HG03025 (cell line): ENCODE measurements at regions not wholly inside any gene's neighbourhood (a gene's known extent, or its start where the extent isn't known, plus 50 kb on each side); places are given as distances from the start of the nearest gene placed in this dataset.

Experiments
- ATAC-seq: cut with Tn5 transposase; IDR thresholded peaks from one replicate; pipeline ENCODE4 v1.9.1; 2021; ENCODE audit warnings: mild to moderate bottlenecking, moderate library complexity; ENCODE audit not compliant: unreplicated experiment, low FRiP score

DNA sequence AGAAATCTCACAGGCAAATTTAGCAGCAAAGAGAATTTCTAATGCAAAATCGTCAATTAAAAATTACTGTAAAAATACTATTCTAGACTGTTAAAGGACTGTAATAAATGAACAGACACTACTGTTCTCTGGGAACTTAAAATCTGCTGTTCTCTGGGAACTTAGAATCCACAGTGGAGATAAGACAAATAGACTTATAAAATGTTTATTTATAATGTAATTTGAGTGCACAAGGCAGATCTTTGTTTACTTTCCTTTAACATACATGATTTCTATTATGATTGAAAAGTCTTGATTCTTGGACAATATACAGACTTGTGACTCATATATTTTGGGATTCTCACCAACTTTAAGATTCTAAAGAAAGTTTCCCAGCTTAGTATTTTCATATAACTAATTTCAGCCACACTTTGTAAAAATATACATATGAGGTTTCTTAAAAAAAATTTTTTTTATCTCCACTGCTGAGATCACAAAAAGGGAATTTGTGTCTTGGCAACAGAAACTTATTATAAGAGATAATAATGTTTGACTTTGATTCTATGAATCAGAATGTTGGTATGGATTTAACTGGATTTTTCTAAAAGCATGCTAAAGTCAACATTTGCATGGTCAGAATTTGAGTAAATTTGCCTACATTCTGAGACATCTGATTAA, 166.3 kb upstream of the RHOBTB1 start:
- no peak for ATAC-seq

- ATAC-seq, result no peak
Measured at GRCh38 chr10:61108915-61109314, 164.9 kb upstream of the RHOBTB1 start.

DNA sequence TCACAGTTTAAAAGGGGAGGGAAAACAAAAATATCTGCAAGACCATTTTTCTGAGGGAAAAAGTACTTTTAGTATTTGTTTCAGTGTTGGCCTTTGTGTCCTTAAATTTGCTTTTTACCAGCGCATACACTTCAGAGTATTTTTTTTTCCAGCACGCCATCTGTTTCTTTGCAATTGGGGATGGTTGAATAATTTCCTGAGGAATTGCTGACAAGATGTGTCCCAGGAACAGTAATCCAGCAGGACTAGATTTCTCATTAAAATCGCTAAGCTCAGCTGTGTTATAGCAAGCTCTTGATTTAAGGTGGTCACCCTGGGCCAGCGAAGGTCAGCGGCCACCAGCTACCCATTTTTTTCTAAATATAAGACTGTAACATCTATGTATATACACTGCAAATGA, 156.9 kb upstream of the RHOBTB1 start:
- ATAC-seq, result no peak

GRCh38 chr10:61099756-61100155, 155.8 kb upstream of the RHOBTB1 start:
- no peak for ATAC-seq

DNA sequence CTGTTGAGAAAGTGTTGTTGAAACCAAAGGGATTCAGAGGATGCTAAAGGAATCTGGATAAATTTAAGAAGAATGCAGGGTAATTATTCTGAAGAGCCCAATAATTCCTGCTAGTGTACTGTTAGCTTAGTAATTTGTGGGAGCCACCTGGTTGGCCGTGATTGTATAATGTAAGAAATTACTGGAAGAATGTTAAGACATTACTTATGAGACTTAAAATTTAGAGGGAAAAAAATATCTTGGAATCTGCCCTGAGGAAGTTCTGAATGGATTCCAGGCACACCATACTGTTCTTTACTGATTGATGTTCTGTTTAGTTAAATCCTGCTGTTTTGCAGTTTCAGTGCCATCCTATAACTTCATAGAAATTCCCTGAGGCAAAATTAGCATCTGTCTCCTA, 155.0 kb upstream of the RHOBTB1 start:
- ATAC-seq, result no peak

DNA sequence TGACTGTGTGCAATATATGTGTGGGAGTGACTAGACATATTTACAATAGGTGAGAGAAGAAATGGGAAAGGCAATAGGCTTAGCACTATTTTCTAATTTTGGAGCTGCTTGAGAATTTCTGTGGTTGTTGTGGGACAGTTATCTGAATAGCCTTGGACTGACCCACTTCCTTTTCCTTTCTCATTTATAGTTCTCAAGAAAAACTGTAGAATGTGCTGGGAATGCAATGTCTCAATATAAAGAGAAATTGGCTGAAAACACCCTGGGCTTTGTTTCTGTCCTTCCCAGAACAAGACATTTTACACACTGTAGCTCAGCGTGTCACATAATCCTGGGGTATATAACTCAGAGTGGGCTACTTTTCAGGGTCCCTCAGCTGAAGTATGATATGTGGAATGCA, 153.0 kb upstream of the RHOBTB1 start:
- ATAC-seq, result no peak

GRCh38 chr10:61096056-61096455, 152.1 kb upstream of the RHOBTB1 start:
- no peak for ATAC-seq

GRCh38 chr10:61091531-61091930, 147.5 kb upstream of the RHOBTB1 start:
- no peak for ATAC-seq

DNA sequence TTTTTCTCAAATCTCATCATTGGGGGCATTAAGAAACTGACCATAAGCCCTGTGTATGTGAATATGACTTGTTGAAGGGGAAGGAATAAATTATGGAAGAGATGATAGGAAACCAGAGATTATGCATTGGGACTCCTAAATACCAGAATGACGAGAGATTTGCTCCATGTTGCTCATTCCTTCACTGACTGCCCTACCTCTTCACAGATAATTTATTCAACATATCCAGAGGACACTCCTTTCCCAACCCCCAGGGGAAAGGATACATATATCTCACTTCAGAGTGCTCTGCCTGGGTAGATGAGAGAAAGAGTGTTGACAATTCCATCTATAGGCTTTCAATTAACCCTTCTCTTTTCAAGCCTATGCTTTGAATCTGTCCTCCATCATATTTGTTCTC, 145.3 kb upstream of the RHOBTB1 start:
- no peak for ATAC-seq

DNA sequence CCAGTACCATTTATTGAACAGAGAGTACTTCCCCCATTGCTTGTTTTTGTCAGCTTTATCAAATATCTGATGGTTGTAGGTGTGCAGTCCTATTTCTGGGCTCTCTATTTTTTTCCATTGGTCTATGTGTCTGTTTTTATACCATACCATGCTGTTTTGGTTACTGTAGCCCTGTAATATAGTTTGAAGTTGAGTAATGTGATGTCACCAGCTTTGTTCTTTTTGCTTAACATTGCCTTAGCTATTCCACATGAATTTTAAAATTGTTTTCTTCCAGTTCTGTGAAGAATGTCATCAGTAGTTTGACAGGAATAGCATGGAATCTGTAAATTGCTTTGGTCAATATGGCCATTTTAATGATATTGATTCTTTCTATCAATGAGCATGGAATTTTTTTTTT, 140.5 kb upstream of the RHOBTB1 start:
- ATAC-seq, result no peak

DNA sequence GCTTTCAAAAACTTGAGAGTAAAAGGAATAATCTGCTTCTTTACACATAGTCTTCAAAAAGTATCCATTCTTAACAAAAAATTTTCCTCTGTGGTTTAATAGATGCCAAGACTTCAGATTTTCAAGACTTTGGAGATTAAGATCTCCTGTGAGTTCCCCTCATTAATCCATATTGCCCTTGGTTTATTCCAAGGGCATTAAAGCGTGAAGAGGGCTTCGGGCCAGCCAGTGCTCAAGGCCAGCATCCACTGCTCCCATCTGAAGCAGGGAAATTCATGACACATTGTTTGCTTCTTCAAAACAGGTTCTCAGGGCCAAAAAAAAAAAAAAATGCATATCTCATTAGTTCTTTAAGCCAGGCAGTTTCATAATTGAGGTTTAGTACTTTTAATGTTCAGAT, 137.3 kb upstream of the RHOBTB1 start:
- no peak for ATAC-seq

- no peak for ATAC-seq
Measured at GRCh38 chr10:61078542-61079275, 134.7 kb upstream of the RHOBTB1 start.

DNA sequence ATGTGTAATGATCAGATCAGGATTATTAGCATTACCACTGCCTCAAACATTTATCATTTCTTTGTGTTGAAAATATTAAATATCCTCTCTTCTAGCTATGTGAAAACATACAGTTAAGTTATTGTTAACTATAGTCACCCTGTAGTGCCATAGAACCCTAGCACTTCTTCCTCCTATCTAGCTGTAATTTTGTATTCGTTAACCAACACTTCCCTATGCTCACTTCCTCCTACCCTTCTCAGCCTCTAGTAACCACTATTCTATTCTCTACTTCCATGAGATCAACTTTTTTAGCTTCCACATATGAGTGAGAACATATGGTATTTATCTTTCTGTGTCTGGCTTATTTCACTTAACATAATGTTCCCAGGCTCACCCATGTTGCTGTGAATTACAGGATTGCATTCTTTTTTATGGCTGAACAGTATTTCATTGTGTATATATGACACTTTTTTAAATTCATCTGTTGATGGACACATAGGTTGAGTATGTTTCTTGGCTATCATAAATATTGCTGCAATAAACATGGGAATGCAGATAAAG, 132.7 kb upstream of the RHOBTB1 start:
- ATAC-seq, result no peak

- ATAC-seq, result no peak
Measured at GRCh38 chr10:61073391-61073790, 129.4 kb upstream of the RHOBTB1 start.

DNA sequence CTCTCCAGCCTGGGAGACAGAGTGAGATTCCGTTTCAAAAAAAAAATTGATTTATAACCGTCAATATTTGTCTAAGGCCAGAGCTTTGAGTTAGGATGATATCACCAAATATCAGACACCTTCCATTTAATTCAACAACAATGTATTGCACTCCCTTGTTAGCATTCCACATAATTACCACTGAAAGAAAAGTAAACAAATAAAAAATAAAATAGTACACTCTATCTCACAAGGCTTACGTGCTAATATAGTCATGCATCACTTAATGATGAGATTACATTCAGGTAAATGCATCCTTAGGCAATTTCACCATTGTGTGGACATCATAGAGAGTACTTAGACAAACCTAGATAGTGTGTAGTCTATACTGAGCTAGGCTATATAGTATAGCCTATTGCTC, 127.6 kb upstream of the RHOBTB1 start:
- ATAC-seq, result no peak

GRCh38 chr10:61068471-61068870, 124.5 kb upstream of the RHOBTB1 start:
- ATAC-seq, result no peak

DNA sequence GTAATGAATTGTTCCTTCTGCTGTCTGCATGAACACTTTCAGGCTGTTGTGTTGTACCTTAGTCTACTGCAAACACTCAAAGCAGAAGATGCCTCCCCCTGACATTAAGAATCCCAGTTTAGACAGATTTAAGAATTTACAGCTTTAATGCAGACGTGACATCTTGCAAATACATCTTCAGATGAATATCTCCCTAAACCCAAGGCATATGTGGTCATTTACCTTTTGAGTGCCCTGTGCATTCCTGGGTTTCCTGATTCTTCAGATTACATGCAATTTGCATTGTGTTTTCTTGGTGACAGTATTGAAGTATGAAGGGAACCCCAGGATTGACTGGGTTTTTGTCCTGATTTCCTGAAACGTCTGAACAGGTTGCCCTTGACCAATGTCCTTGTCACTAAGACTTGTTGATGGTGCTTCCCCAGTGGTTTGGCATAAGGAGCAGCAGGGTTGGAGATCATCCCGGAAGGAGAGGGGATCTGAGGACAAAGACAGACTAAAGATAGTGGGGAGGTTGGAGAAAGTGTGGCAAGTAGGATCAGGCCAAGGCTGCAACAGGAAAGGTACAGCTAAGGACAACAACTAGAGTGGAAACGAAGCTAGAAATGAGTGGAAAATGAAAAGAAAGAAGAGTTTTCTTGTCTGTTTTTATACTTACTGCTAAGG, 123.8 kb upstream of the RHOBTB1 start:
- ATAC-seq, result no peak

GRCh38 chr10:61066661-61067344, 122.8 kb upstream of the RHOBTB1 start:
- no peak for ATAC-seq

DNA sequence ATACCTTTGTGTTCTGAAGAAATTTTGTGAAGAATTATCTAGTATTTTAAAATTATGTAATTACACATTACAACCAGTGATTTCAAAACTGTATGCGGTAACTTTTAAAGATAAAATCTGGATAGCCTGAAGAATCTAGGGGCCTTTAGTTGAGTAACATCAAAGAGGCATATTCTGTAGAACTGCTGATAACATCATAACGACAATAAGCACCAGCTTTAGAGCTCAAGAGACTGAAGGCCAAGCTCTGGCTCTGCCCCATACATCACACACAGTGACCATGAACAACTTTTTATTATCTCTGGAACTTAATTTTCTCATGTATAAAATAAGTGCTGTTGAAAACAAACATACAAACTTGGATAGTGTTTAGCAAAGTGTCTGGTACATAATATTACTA, 121.1 kb upstream of the RHOBTB1 start:
- no peak for ATAC-seq

GRCh38 chr10:61064356-61064755, 120.4 kb upstream of the RHOBTB1 start:
- no peak for ATAC-seq

DNA sequence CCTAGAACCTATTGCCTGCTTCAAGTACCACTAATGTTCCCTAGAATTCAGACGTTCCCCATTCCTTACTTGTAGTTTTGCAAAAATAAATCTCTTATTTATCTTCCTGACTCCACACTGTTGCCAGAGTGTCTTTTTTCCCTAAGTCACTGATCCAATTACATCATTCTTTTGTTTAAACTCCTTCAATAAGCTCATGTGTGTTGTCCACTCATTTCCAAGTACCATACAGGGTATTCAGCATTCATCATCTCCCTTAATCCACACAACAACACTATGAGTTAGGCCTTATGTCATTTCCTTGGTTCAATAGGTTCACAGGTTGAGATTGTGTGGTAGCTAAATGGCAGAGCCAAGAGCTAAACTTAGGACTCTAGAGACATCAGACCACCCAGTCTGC, 119.9 kb upstream of the RHOBTB1 start:
- ATAC-seq, result no peak
